Stomach (tissue), 8 donors: ENCODE measurements at regions not wholly inside any gene's neighbourhood (a gene's known extent, or its start where the extent isn't known, plus 50 kb on each side); places are given as distances from the start of the nearest gene placed in this dataset.

ENCODE experiments used
- DNase-seq, 2 donors: peaks; one replicate each; pipeline versions ENCODE4 v3.0.0 to v3.0.0-alpha.2; 2013 to 2019
- H3K27ac ChIP-seq, 5 donors: fragments of 200-600 bp in 4 of 5; sonication (generic) in 4 of 5; one replicate each; pipeline ENCODE4 v1.5.1; 2013 to 2019; ENCODE audit warnings: mild to moderate bottlenecking in 1 of 5, moderate library complexity in 1 of 5
- H3K27me3 ChIP-seq, 3 donors: fragments of 200-600 bp; sonication (generic); one replicate each; pipeline ENCODE4 v1.5.1; 2017 to 2019; ENCODE audit warnings: mixed run types in 1 of 3
- H3K36me3 ChIP-seq, 4 donors: fragments of 200-600 bp; sonication (generic); 1 replicate in 3 of 4; 2 replicates in 1 of 4; pipeline ENCODE4 v1.5.1; 2016 to 2019
- H3K4me1 ChIP-seq, 4 donors: fragments of 200-600 bp; sonication (generic); one replicate each; pipeline ENCODE4 v1.5.1; 2016 to 2019
- H3K4me3 ChIP-seq, 4 donors: fragments of 200-600 bp; sonication (generic) in 3 of 4; one replicate each; pipeline ENCODE4 v1.5.1; 2016 to 2019; ENCODE audit warnings: mild to moderate bottlenecking in 1 of 4
- H3K9me3 ChIP-seq, 4 donors: fragments of 200-600 bp; sonication (generic); one replicate each; pipeline ENCODE4 v1.5.1; 2016 to 2019
- CTCF ChIP-seq, 7 experiments: fragments of 450-650 bp in 4 of 7; fragments of 200-600 bp in 3 of 7; sonication (generic) in 3 of 7; IDR thresholded peaks; one replicate each; pipeline ENCODE4 v1.5.1; 2016 to 2019; ENCODE audit warnings: antibody characterized with exemption in 7 of 7, control low read depth in 2 of 7, mild to moderate bottlenecking in 1 of 7
- EP300 ChIP-seq: sonication (generic); formaldehyde crosslinking; IDR thresholded peaks from one replicate; pipeline ENCODE4 v1.6.1; 2017; ENCODE audit warnings: antibody characterized with exemption
- POLR2A ChIP-seq, 4 donors: fragments of 450-650 bp; IDR thresholded peaks; one replicate each; pipeline ENCODE4 v1.6.1; 2016; ENCODE audit warnings: antibody characterized with exemption in 4 of 4, control low read depth in 2 of 4, mild to moderate bottlenecking in 1 of 4, moderate library complexity in 1 of 4
- POLR2AphosphoS5 ChIP-seq, 3 donors: sonication (generic); formaldehyde crosslinking; IDR thresholded peaks; one replicate each; pipeline ENCODE4 v1.6.1; 2016; ENCODE audit warnings: antibody characterized with exemption in 3 of 3
- WGBS, 5 donors: extraction: QIAGEN DNeasy Blood & Tissue Kit in 3 of 5; methylation state at CpG; one replicate each; pipeline versions ENCODE4 v1.1.5 to v1.1.7; 2013 to 2018; 5-methylcytosine and 5-hydroxymethylcytosine counted together
- intact Hi-C: fragments of 100-400 bp; cut with DNase I; formaldehyde crosslinking; loops from one replicate; pipeline ENCODE4 v1.15.1; 2023; ENCODE audit warnings: low total_unique reads
- donor health status: healthy with polysubstance abuse.
- donor health status: Bipolar disorder and iron deficiency.
- donor health status: healthy.

GRCh38 chr5:125698420-125698819 lies 724.8 kb upstream of the GRAMD2B start:
- 21 to 44% (median 25%) methylated on average over 1 of the region's 1 CpG for WGBS, 5 donors
- no peak overlapping the region for H3K27ac ChIP-seq

GRCh38 chr5:125699860-125700259 lies 723.3 kb upstream of the GRAMD2B start:
- no peaks in the 10 kb centered on the region for H3K27me3 ChIP-seq
- intact Hi-C loops = no loop called here
- no peak overlapping the region for H3K4me3 ChIP-seq
- TF ChIP-seq EP300 (no peak), POLR2A (IDR thresholded peaks at IDR 0.05) (no peak), CTCF (IDR thresholded peaks at IDR 0.05) (no peak), POLR2AphosphoS5 (IDR thresholded peaks at IDR 0.05) (no peak)
- 10 to 23% (median 16%) methylated on average over 2 of the region's 2 CpGs for WGBS, 5 donors
- H3K27ac ChIP-seq = no peak overlapping the region
- H3K9me3 ChIP-seq = peaks cover 0 to 11% (median 7%) of the 10 kb centered on the region in 4 donors
- DNase-seq = peak in 1 of 2 donors; percentile 5
- no peaks in the 10 kb centered on the region for H3K36me3 ChIP-seq
- peaks cover 0 to 20% (median 6%) of the 10 kb centered on the region in 4 donors for H3K4me1 ChIP-seq

More at GRCh38 chr5:125698420-125698819, 724.8 kb upstream of the GRAMD2B start:
- no peak for TF ChIP-seq CTCF (IDR thresholded peaks at IDR 0.05)
- TF ChIP-seq POLR2A (IDR thresholded peaks at IDR 0.05) = no peak
- TF ChIP-seq EP300 = no peak
- no peak for TF ChIP-seq POLR2AphosphoS5 (IDR thresholded peaks at IDR 0.05)
- Histone ChIP-seq H3K36me3 (no peaks in the 10 kb centered on the region), H3K9me3 (peaks cover 0 to 2% (median under 1%) of the 10 kb centered on the region in 4 donors), H3K4me3 (no peak overlapping the region), H3K27me3 (no peaks in the 10 kb centered on the region), H3K4me1 (peaks cover 0 to 20% (median 6%) of the 10 kb centered on the region in 4 donors)
- intact Hi-C loops = no loop called here
- DNase-seq = no peak

- intact Hi-C loops = no loop called here
- no peak overlapping the region for H3K4me3 ChIP-seq
- DNase-seq = peak in 1 of 2 donors; percentile 63
Measured at GRCh38 chr5:125700380-125700861, 722.8 kb upstream of the GRAMD2B start.

GRCh38 chr5:125703616-125704015 lies 719.6 kb upstream of the GRAMD2B start:
- intact Hi-C loops = no loop called here
- Histone ChIP-seq H3K27me3 (no peaks in the 10 kb centered on the region), H3K4me1 (peaks cover 0 to 14% (median 6%) of the 10 kb centered on the region in 4 donors), H3K27ac (no peak overlapping the region), H3K9me3 (peaks cover 0 to 13% (median 9%) of the 10 kb centered on the region in 4 donors), H3K4me3 (no peak overlapping the region), H3K36me3 (no peaks in the 10 kb centered on the region)
- no peak for TF ChIP-seq CTCF (IDR thresholded peaks at IDR 0.05)
- no peak for TF ChIP-seq EP300
- no peak for DNase-seq

More at GRCh38 chr5:125700380-125700861, 722.8 kb upstream of the GRAMD2B start:
- TF ChIP-seq POLR2AphosphoS5 (IDR thresholded peaks at IDR 0.05) = peak in 1 of 3 donors; percentile 17
- no peak for TF ChIP-seq CTCF (IDR thresholded peaks at IDR 0.05)
- peaks cover 0 to 20% (median 6%) of the 10 kb centered on the region in 4 donors for H3K4me1 ChIP-seq
- H3K27me3 ChIP-seq = no peaks in the 10 kb centered on the region
- H3K36me3 ChIP-seq = no peaks in the 10 kb centered on the region
- peak overlapping the region in 1 of 5 donors; percentile 65 for H3K27ac ChIP-seq
- H3K9me3 ChIP-seq = peaks cover 0 to 13% (median 9%) of the 10 kb centered on the region in 4 donors
- 11 to 24% (median 15%) methylated on average over 8 of the region's 8 CpGs for WGBS, 5 donors
